Motor neuron (in vitro differentiated cells): ENCODE measurements at regions not wholly inside any gene's neighbourhood (a gene's known extent, or its start where the extent isn't known, plus 50 kb on each side); places are given as distances from the start of the nearest gene placed in this dataset.

Source experiments
- ATAC-seq, 8 experiments: fragments of 200-7000 bp; cut with Tn5 transposase; replicated peaks in 6 of 8; 2 replicates each; pipeline ENCODE4 v1.8.0; 2021; ENCODE audit warnings: mild to moderate bottlenecking in 8 of 8, moderate library complexity in 8 of 8
- H3K27ac ChIP-seq, 2 donors: fragments of 250-450 bp; sonication (Bioruptor Pico); 2 replicates each; pipeline ENCODE4 v1.9.0; 2021; ENCODE audit warnings: antibody characterized with exemption in 2 of 2, mild to moderate bottlenecking in 2 of 2, moderate library complexity in 1 of 2
- H3K4me1 ChIP-seq, 2 donors: fragments of 250-450 bp; sonication (Bioruptor Pico); replicated peaks in 1 of 2; 2 replicates each; pipeline ENCODE4 v1.6.1; 2021; ENCODE audit warnings: antibody characterized with exemption in 2 of 2, mild to moderate bottlenecking in 2 of 2, moderate library complexity in 1 of 2
- H3K4me3 ChIP-seq, 5 donors: fragments of 250-450 bp; sonication (Bioruptor Pico); 2 replicates each; pipeline ENCODE4 v1.9.0; 2021; ENCODE audit warnings: antibody characterized with exemption in 5 of 5, mild to moderate bottlenecking in 5 of 5, moderate library complexity in 4 of 5
- WGBS, 10 experiments: fragments of 450-650 bp; shearing (Covaris generic); methylation state at CpG; one replicate each; pipeline ENCODE4 v1.0.0; 2022; 5-methylcytosine and 5-hydroxymethylcytosine counted together
- in situ Hi-C, 9 experiments: fragments of 400-800 bp; cut with MboI; loops; one replicate each; pipeline ENCODE4 v1.15.0; 2021; ENCODE audit warnings: low sequenced_read_pairs in 9 of 9, low pct_unique_long_range_greater_than_20kb in 2 of 9; ENCODE audit not compliant: unreplicated experiment in 9 of 9

DNA sequence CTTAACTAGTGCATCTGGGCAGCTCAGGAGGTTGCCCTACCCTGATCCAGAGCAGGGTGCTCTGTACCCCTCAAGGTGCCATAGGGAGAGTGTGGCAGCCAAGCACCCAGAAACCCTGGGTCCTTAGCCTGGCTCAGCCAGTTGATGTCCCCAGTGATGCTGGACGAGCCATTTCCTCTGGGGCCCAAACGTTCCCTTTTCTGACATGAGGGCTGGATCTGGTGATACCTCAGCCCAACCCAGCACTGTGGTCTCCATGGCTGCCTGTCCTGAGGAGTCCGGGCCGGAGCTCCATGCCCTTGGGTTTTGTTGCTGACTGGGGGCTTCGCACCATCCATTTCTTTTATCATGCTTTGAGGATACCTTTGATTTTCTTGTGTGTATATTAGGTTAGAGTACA is 87.9 kb upstream of the IKZF1 start:
- in situ Hi-C loops, result loop anchor here in 3 of 9 experiments (25.0 kb wide), 2 partner anchors 146 to 196 kb away; no protein-coding TSS in a partner anchor
- Histone ChIP-seq H3K4me1 (no peaks in the 10 kb centered on the region), H3K27ac (no peak overlapping the region), H3K4me3 (no peak overlapping the region)
- no peak for ATAC-seq
- WGBS, 10 experiments, result 0 to 100% (median 63%) methylated on average over 2 to 4 of the region's 5 CpGs; no CpG with 5 or more reads in 4 of the 10 experiments

DNA sequence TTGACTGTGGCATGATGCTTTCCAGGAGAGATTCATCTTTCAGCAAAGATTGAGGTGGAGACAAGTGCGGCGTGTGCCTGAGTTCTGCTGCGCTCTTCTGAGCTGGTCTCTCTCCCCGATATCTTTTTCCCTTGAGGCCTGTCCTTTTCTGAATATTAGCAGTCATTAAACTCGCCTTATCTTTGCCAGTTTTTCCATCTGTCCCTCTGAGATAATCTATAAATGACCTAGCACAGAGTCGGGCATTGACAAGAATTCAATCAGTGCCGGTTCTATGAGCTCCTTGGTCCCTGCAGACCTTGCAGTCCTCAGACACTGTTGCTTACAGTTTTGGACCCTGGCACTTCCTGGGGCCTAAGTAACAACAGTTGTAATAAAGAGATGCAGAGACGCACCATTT is 89.7 kb upstream of the IKZF1 start:
- no peak overlapping the region for H3K27ac ChIP-seq
- in situ Hi-C loops, result loop anchor here in 3 of 9 experiments (25.0 kb wide), 2 partner anchors 148 to 198 kb away; no protein-coding TSS in a partner anchor
- H3K4me1 ChIP-seq, result no peaks in the 10 kb centered on the region
- no peak overlapping the region for H3K4me3 ChIP-seq
- 0 to 100% (median 69%) methylated on average over 1 to 8 of the region's 8 CpGs for WGBS, 10 experiments
- ATAC-seq, result no peak

DNA sequence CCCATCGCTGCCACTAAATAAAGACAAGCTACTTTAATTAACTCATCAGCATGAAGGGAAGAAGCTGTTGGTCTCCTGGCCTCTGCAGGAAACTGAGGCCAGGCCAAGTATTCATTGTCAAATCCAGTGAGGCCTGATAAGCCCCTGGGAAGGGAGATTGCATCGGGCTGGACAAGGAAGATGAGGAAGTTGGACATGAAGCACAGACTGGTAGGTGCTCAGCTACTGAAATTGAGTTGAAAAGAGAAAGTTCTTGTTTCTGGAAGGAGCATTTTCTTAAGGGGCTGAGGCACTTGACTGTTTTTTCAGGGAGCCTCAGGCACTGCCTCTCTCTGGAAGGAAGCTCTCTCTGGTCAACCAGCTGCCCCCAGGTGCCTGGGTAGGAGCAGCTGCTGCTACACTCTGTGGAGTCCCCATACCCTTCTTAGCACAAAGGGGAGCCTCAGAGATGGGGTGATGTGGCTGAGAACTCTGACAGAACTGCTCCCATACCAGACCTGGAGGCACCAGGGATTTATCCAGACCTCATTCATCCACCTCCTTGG is 90.3 kb upstream of the IKZF1 start:
- no peak overlapping the region for H3K27ac ChIP-seq
- H3K4me3 ChIP-seq, result no peak overlapping the region
- no peak for ATAC-seq
- WGBS, 10 experiments, result 0 to 93% (median 67%) methylated on average over 1 to 2 of the region's 2 CpGs; no CpG with 5 or more reads in 3 of the 10 experiments
- in situ Hi-C loops, result loop anchor here in 3 of 9 experiments (25.0 kb wide), 2 partner anchors 148 to 198 kb away; no protein-coding TSS in a partner anchor
- no peaks in the 10 kb centered on the region for H3K4me1 ChIP-seq

DNA sequence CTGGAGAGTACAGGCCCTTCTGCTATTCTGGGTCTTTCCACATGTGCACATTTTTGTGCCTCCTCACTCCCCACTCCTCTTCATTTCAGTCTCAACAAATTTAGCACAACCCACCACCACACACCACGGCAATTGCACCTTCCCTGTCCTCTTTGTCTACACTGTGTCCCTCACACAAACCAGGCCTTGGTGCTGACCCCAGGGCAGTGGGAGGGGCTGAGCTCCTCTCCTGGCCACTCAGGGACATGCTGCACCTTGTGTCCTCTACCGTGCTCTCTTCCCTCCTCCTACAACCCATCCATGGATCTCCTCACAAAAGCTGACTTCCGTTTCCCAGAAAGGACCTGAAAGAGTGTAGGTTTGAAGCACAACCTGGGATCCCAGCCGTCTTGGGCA is 90.9 kb upstream of the IKZF1 start:
- Histone ChIP-seq H3K4me3 (no peak overlapping the region), H3K27ac (no peak overlapping the region), H3K4me1 (no peaks in the 10 kb centered on the region)
- no peak for ATAC-seq
- in situ Hi-C loops, result loop anchor here in 3 of 9 experiments (25.0 kb wide), 2 partner anchors 149 to 199 kb away; no protein-coding TSS in a partner anchor
- WGBS, 10 experiments, result 17 to 89% (median 56%) methylated on average over 1 to 4 of the region's 4 CpGs; no CpG with 5 or more reads in 4 of the 10 experiments

DNA sequence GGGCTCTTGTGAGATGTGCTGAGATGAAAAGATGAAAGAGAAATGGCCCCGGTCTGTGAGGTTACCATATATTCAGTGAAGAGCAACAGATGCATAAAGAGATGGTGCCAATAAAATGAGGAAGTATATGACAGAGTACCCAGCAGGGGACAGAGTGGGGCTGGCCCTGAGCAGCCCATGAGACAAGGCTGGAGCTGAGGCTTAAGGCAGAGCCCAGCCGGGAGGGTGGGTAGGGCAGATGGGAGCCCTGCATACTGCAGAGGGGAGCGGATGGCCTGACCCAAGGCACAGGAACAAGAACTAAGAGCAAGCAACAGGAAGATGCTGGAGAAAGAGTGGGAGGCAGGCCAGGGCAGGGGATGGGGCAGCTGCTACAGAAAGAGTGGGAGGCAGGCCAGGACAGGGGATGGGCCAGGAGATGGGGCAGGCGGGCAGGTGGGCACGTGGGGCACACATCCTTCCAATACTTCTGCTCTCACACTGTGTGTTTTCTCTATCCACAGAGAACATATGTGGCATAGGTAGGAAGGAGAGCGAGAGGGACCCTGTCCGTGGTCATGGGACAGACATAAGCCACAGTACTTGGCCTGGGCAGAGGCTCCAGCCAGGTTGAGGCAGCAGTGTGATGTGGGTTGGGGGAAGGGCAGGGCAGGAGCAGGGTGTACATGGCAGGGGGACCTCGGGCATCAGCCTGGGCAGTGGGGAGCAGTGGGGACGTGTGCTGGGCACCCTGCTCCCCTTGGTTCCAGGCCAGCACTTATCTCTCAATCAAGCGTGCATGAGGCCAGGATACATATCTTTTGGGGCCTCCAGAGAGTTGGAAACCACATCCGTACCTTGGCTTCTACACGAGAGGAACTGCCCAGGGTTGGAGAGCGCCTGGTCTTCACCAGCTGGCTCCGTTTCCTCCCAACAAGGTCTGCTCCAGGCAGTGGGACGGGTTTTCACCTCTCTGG is 91.6 kb upstream of the IKZF1 start:
- no peaks in the 10 kb centered on the region for H3K4me1 ChIP-seq
- ATAC-seq, result no peak
- no peak overlapping the region for H3K27ac ChIP-seq
- H3K4me3 ChIP-seq, result no peak overlapping the region
- in situ Hi-C loops, result loop anchor here in 3 of 9 experiments (25.0 kb wide), 2 partner anchors 149 to 199 kb away; no protein-coding TSS in a partner anchor
- 0 to 90% (median 65%) methylated on average over 1 to 5 of the region's 15 CpGs; no CpG with 5 or more reads in 2 of the 10 experiments for WGBS, 10 experiments

DNA sequence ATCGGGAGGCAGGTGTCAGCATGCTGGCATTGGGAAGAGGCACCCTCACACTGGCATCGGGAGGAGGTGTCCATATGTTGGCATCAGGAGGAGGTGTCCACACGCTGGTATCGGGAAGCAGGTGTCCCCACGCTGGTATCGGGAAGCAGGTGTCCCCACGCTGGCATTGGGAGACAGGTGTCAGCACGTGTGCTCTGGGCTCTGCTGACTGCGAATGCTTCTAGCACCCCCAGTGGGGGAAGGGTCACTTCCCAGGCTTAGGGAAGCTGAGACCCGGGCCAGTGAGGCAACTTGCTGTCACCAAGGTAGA is 92.5 kb upstream of the IKZF1 start:
- in situ Hi-C loops, result loop anchor here in 3 of 9 experiments (25.0 kb wide), 2 partner anchors 150 to 200 kb away; no protein-coding TSS in a partner anchor
- Histone ChIP-seq H3K4me3 (no peak overlapping the region), H3K4me1 (no peaks in the 10 kb centered on the region), H3K27ac (no peak overlapping the region)
- 20 to 100% (median 60%) methylated on average over 1 to 3 of the region's 10 CpGs; no CpG with 5 or more reads in 4 of the 10 experiments for WGBS, 10 experiments
- no peak for ATAC-seq

DNA sequence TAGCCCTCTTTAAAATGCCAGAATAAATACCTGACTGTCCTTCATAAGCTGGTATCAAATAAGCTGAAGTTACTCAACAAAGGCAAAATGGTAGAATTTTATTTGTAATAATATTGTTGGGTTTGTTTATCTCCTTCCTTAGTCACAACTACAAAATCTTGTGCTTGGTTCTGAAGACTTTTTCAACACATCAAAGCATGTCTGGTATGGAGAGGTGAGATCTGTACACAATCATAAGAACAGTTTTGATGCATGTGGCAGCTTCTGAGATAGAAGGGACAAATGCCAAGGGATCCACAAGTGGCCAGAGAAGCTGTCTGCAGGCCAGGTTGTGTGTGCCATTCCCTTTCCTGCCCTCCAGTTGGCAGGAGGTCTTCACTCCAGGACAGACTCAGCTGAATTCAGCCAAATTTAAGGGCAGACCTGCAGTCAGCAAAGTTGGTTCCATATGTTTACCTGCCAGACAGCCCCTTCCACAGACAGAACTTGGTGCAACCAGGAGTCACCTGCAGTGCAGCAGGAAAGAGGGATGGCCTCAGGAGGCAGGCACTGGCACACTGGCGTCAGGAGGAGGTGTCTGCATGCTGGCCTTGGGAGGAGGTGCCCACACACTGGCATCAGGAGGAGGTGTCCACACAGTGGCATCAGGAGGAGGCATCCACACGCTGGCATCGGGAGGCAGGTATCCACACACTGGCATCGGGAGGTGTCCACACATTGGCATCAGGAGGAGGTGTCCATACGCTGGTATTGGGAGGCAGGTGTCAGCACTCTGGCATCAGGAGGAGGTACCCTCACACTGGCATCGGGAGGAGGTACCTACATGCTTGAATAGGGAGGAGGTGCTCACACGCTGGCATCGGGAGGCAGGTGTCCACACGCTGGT is 93.1 kb upstream of the IKZF1 start:
- no peak for ATAC-seq
- in situ Hi-C loops, result loop anchor here in 3 of 9 experiments (25.0 kb wide), 2 partner anchors 151 to 201 kb away; no protein-coding TSS in a partner anchor
- 27 to 94% (median 86%) methylated on average over 1 to 5 of the region's 9 CpGs; no CpG with 5 or more reads in 4 of the 10 experiments for WGBS, 10 experiments
- H3K4me3 ChIP-seq, result no peak overlapping the region
- H3K27ac ChIP-seq, result no peak overlapping the region
- H3K4me1 ChIP-seq, result no peaks in the 10 kb centered on the region

DNA sequence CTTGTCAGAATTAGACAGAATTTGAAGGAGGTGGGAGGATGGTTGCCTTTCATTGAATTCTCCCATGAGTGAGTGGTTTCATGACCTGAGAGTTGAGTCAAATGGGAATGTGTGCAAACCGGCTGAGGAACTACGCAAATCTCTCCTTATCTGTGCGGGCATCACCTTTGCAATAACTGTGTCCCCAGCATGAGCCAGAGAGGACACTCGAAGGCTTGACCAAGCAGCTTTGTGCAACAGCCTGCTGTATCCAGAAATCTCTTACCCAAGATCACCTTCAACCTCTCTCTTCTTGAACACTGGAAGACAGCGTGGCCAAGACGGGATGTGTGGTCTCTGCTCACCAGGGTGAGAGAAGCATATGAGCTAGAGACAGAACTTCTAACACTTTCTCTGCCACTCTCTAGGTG is 93.8 kb upstream of the IKZF1 start:
- 12 to 95% (median 66%) methylated on average over 2 to 4 of the region's 6 CpGs; no CpG with 5 or more reads in 3 of the 10 experiments for WGBS, 10 experiments
- in situ Hi-C loops, result loop anchor here in 3 of 9 experiments (25.0 kb wide), 2 partner anchors 152 to 202 kb away; no protein-coding TSS in a partner anchor
- Histone ChIP-seq H3K4me3 (no peak overlapping the region), H3K4me1 (no peaks in the 10 kb centered on the region), H3K27ac (no peak overlapping the region)
- no peak for ATAC-seq

DNA sequence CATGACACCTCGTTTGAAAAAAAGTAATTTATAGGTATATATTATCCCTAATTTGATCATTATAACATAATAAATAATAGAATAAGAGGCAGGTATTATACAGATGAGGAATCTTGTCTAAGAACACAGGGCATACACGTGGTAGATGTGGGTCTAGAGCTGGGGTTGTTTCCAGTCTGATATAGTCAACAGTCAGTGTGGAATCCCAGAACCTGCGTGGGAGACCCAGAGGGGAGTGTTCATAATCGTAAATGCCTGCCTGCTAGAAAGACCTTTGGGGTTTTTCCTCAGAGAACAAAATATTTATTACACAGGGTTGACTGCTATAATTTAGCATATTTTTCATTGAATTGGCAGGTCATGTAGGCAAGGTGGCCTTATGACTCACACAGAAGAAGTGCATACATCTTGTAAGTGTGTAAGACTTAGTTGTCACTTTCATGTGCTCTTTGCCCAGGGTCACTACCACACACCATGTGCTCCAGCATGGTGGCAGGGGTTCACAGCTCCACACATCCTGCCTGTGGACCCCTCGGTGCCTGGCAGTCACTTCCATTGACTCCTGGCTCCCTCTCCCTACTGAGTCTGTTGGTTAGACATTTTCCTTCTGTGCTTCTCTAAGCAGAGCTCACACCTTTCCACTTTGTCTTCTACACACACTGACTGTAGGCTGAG is 94.9 kb upstream of the IKZF1 start:
- Histone ChIP-seq H3K4me3 (no peak overlapping the region), H3K27ac (no peak overlapping the region), H3K4me1 (no peaks in the 10 kb centered on the region)
- in situ Hi-C loops, result loop anchor here in 3 of 9 experiments (25.0 kb wide), 2 partner anchors 153 to 203 kb away; no protein-coding TSS in a partner anchor
- ATAC-seq, result peak in 1 of 8 experiments; percentile 45
- WGBS, 10 experiments, result 0 to 90% (median 56%) methylated on average over 1 to 4 of the region's 5 CpGs; no CpG with 5 or more reads in 1 of the 10 experiments

DNA sequence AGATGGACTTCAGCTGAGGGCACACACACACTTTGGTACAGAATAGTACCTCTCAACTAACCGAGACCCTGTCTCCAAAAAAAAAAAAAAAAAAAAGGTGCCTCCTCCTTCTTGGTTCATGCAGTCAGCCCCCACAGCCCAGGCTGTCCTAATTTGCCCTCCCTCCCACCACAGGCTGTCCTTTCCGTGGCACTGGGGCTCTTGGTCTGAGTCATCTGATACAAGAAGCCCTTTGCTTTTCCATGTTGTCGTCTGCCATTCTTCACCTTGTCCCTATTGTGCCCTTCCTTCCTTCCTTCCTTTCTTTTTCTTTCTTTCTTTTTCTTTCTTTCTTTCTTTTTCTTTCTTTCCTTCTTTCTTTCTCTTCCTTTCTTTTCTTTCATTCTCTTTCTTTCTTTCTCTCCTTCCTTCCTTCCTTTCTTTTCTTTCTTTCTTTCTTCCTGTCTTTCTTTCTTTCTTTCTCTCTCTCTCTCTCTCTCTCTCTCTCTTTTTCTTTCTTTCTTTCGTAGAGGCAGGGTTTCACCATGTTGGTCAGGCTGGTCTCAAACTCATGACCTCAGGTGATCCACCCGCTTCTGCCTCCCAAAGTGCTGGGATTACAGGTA is 96.0 kb upstream of the IKZF1 start:
- in situ Hi-C loops, result loop anchor here in 3 of 9 experiments (25.0 kb wide), 2 partner anchors 154 to 204 kb away; no protein-coding TSS in a partner anchor
- no peaks in the 10 kb centered on the region for H3K4me1 ChIP-seq
- 21 to 100% (median 76%) methylated on average over 2 to 5 of the region's 5 CpGs for WGBS, 10 experiments
- no peak overlapping the region for H3K27ac ChIP-seq
- no peak for ATAC-seq
- H3K4me3 ChIP-seq, result no peak overlapping the region

DNA sequence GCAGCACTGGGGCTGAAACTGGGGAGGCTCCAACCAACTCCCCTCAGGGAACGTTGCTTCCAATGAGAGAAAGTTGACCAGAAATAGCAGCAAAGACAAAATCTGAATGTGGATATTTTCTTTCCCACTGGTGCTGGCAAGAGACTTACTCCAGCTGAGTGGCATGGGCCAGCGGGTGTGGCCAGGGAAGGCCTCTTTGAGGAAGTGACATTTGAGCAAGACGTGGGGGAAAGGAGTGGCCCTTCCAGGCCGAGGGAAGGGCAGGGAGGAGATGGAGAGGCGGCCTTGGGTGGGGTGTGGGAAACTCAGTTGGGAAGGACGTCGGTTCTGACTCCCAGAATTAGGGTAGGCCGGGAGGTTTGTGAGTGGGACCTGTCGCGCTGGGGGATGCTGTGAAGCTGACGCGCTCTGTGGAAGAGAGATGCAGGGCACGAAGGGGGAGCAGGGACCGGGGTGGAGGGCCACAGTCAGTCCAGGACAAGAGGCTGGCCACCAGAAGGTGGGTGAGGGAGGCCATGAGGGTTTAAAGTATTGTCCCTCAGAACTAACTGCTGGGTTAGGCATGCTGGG is 96.7 kb upstream of the IKZF1 start:
- no peak overlapping the region for H3K4me3 ChIP-seq
- in situ Hi-C loops, result loop anchor here in 3 of 9 experiments (25.0 kb wide), 2 partner anchors 155 to 205 kb away; no protein-coding TSS in a partner anchor
- H3K4me1 ChIP-seq, result no peaks in the 10 kb centered on the region
- H3K27ac ChIP-seq, result no peak overlapping the region
- ATAC-seq, result peak in 2 of 8 experiments; percentile 56 to 65
- 0 to 100% (median 45%) methylated on average over 1 to 5 of the region's 14 CpGs; no CpG with 5 or more reads in 4 of the 10 experiments for WGBS, 10 experiments
